Heart right ventricle (tissue), 16 donors: ENCODE measurements at regions not wholly inside any gene's neighbourhood (a gene's known extent, or its start where the extent isn't known, plus 50 kb on each side); places are given as distances from the start of the nearest gene placed in this dataset.

ENCODE experiments used
- ATAC-seq, 8 donors: fragments of 200-7000 bp; cut with Tn5 transposase; one replicate each; pipeline ENCODE4 v1.9.1; 2020; ENCODE audit warnings: mild to moderate bottlenecking in 8 of 8, moderate library complexity in 8 of 8, moderate number of reproducible peaks in 1 of 8
- DNase-seq, 2 donors: peaks; one replicate each; pipeline ENCODE4 v3.0.0-alpha.2; 2020
- H3K27ac ChIP-seq, 10 donors: fragments of 200-600 bp; sonication (generic) in 2 of 10; one replicate each; pipeline versions ENCODE4 v1.5.0 to v1.8.0; 2020 to 2022; ENCODE audit warnings: mild to moderate bottlenecking in 3 of 10
- H3K27me3 ChIP-seq, 7 donors: fragments of 200-600 bp; one replicate each; pipeline ENCODE4 v1.8.0; 2021 to 2022; ENCODE audit warnings: mild to moderate bottlenecking in 2 of 7
- H3K36me3 ChIP-seq, 9 donors: fragments of 200-600 bp; sonication (generic) in 1 of 9; one replicate each; pipeline versions ENCODE4 v1.5.0 to v1.8.0; 2020 to 2022; ENCODE audit warnings: mild to moderate bottlenecking in 2 of 9
- H3K4me1 ChIP-seq, 9 donors: fragments of 200-600 bp; sonication (generic) in 1 of 9; one replicate each; pipeline versions ENCODE4 v1.5.0 to v1.8.0; 2020 to 2022; ENCODE audit warnings: mild to moderate bottlenecking in 4 of 9
- H3K4me3 ChIP-seq, 10 donors: fragments of 200-600 bp; sonication (generic) in 2 of 10; one replicate each; pipeline versions ENCODE4 v1.5.0 to v1.8.0; 2020 to 2022; ENCODE audit warnings: mild to moderate bottlenecking in 7 of 10, moderate library complexity in 2 of 10
- H3K9me3 ChIP-seq, 11 donors: fragments of 200-600 bp in 10 of 11; sonication (generic) in 2 of 11; one replicate each; pipeline versions ENCODE4 v1.5.0 to v1.8.0; 2013 to 2022; ENCODE audit warnings: mild to moderate bottlenecking in 2 of 11, control low read depth in 1 of 11, moderate library complexity in 1 of 11
- CTCF ChIP-seq, 9 donors: fragments of 200-600 bp; sonication (generic) in 2 of 9; IDR thresholded peaks; one replicate each; pipeline versions ENCODE4 v1.5.0 to v1.8.0; 2021 to 2022; ENCODE audit warnings: antibody characterized with exemption in 9 of 9, mild to moderate bottlenecking in 5 of 9, moderate library complexity in 1 of 9
- WGBS, 2 donors: extraction: QIAGEN DNeasy Blood & Tissue Kit; methylation state at CpG; one replicate each; pipeline ENCODE4 v1.1.7; 2013; ENCODE audit warnings: inconsistent platforms in 1 of 2; 5-methylcytosine and 5-hydroxymethylcytosine counted together
- intact Hi-C, 10 donors: fragments of 100-400 bp; cut with DNase I; formaldehyde crosslinking; loops; one replicate each; pipeline versions ENCODE4 v1.11.1 to v1.14.2; 2022
- donor health status: Arrhythmogenic right ventricular cardiomyopathy.
- donor health status: ischemic (EF 13 %, LVEDD 7.1; RV severe dilation, severe dysfunction).
- donor health status: healthy with polysubstance abuse.
- donor health status: DM: no; HTN: yes; CAD: no.
- donor health status: DM: no; HTN: no; CAD: no.
- donor health status: ischemic (EF 25% LVEDD 6.9; RV normal size, moderate dysfunction).
- donor health status: ischemic (EF 25% LVEDD 5.7; RV mildly dilated, moderate dysfunction).
- donor health status: healthy.
- donor health status: DM: yes; HTN: yes; CAD: no.
- donor health status: Ischemic cardiomyopathy.
- donor health status: ischemic (EF 35%, LVEDD 5.7; RV mildly dilated, moderate dysfunction).
- donor health status: nonischemic (EF 11% LVEDD 7.7; RV severe dilation, severe dysfunction).
- donor health status: DM: yes; HTN: yes; CAD: no.
- donor health status: PGD.
- donor health status: ischemic (EF 29% LVEDD 5.4; RV normal size, mild dysfunction).
- donor health status: nonischemic (EF 23%, LVEDD 6.1; RV moderate dilation, normal function).

GRCh38 chr10:62617652-62618051, 186.9 kb upstream of the ADO start:
- intact Hi-C loops = loop anchor here in 2 of 10 donors (10.0 kb wide), 2 partner anchors 197 to 537 kb away; partner anchors contain the start of gene EGR2 (in 1 of the 2)
- no peak for TF ChIP-seq CTCF (IDR thresholded peaks at IDR 0.05)
- no peaks in the 10 kb centered on the region for H3K27me3 ChIP-seq
- H3K4me3 ChIP-seq = no peak overlapping the region
- H3K9me3 ChIP-seq = no peaks in the 10 kb centered on the region
- DNase-seq (no peak), ATAC-seq (no peak)
- peaks cover 0 to 61% (median 0%) of the 10 kb centered on the region in 9 donors for H3K4me1 ChIP-seq
- 74 to 82% methylated on average over 9 of the region's 9 CpGs for WGBS, 2 donors
- H3K36me3 ChIP-seq = no peaks in the 10 kb centered on the region
- H3K27ac ChIP-seq = peak overlapping the region in 1 of 10 donors; percentile 74

DNA sequence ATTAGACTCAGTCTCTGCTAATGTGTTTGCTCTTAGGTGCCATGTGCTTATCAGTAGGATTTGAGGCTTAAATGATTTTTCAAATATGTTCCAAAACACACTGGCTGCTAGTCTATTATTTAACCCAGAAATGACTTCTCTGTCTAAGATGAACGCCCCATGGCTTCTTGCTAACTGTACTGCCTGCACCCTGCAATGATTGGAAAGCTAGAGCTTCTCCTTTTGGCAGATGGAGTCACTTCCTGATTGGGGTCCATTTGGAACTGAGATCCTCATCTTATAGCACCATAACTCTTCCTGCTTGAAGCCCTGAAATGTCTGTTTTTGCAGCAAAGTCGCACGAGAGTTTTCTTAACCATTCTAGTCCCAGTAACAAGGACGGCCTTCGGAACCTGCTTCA, 186.5 kb upstream of the ADO start:
- Histone ChIP-seq H3K4me3 (no peak overlapping the region), H3K27me3 (no peaks in the 10 kb centered on the region), H3K27ac (peak overlapping the region in 1 of 10 donors; percentile 74), H3K36me3 (no peaks in the 10 kb centered on the region), H3K4me1 (peaks cover 0 to 61% (median 0%) of the 10 kb centered on the region in 9 donors), H3K9me3 (no peaks in the 10 kb centered on the region)
- no peak for TF ChIP-seq CTCF (IDR thresholded peaks at IDR 0.05)
- no peak for ATAC-seq
- WGBS, 2 donors = 89 to 92% methylated on average over 5 of the region's 5 CpGs
- intact Hi-C loops = loop anchor here in 2 of 10 donors (10.0 kb wide), 2 partner anchors 197 to 537 kb away; partner anchors contain the start of gene EGR2 (in 1 of the 2)
- no peak for DNase-seq

GRCh38 chr10:62618576-62619412, 185.7 kb upstream of the ADO start:
- Histone ChIP-seq H3K4me1 (peaks cover 0 to 56% (median 0%) of the 10 kb centered on the region in 9 donors), H3K36me3 (no peaks in the 10 kb centered on the region), H3K4me3 (no peak overlapping the region), H3K27ac (peak overlapping the region in 1 of 10 donors; percentile 74), H3K9me3 (no peaks in the 10 kb centered on the region), H3K27me3 (no peaks in the 10 kb centered on the region)
- TF ChIP-seq CTCF (IDR thresholded peaks at IDR 0.05) = no peak
- ATAC-seq = peak in 5 of 8 donors; percentile 39 to 69 (median 66)
- 67 to 71% methylated on average over 7 of the region's 7 CpGs for WGBS, 2 donors
- no peak for DNase-seq
- intact Hi-C loops = loop anchor here in 2 of 10 donors (10.0 kb wide), 2 partner anchors 196 to 536 kb away; partner anchors contain the start of gene EGR2 (in 1 of the 2)

- Histone ChIP-seq H3K4me1 (peaks cover 0 to 53% (median 0%) of the 10 kb centered on the region in 9 donors), H3K4me3 (no peak overlapping the region), H3K27ac (peak overlapping the region in 1 of 10 donors; percentile 74), H3K36me3 (no peaks in the 10 kb centered on the region), H3K27me3 (no peaks in the 10 kb centered on the region), H3K9me3 (no peaks in the 10 kb centered on the region)
- intact Hi-C loops = loop anchor here in 2 of 10 donors (10.0 kb wide), 2 partner anchors 195 to 535 kb away; partner anchors contain the start of gene EGR2 (in 1 of the 2)
- peak in 1 of 8 donors; percentile 45 for ATAC-seq
- 75 to 82% methylated on average over 2 of the region's 2 CpGs for WGBS, 2 donors
- no peak for DNase-seq
- no peak for TF ChIP-seq CTCF (IDR thresholded peaks at IDR 0.05)
Measured at GRCh38 chr10:62619413-62619738, 185.1 kb upstream of the ADO start.
